Neural progenitor cell (in vitro differentiated cells): ENCODE measurements at regions not wholly inside any gene's neighbourhood (a gene's known extent, or its start where the extent isn't known, plus 50 kb on each side); places are given as distances from the start of the nearest gene placed in this dataset.

Source experiments
- CTCF ChIP-seq: fragments of 200-600 bp; sonication (generic); IDR thresholded peaks from 2 replicates; pipeline ENCODE4 v1.5.1; 2017; ENCODE audit warnings: antibody characterized with exemption, mild to moderate bottlenecking
- EZH2phosphoT487 ChIP-seq: fragments of 200-600 bp; sonication (generic); IDR thresholded peaks from 2 replicates; pipeline ENCODE4 v1.6.1; 2017; ENCODE audit warnings: antibody characterized with exemption

- TF ChIP-seq EZH2phosphoT487 = no peak
- no peak for TF ChIP-seq CTCF
Observed at GRCh38 chr4:171378323-171378722, 434.9 kb upstream of the GALNTL6 start.
